ENCODE measurements at regions not wholly inside any gene's neighbourhood (a gene's known extent, or its start where the extent isn't known, plus 50 kb on each side); places are given as distances from the start of the nearest gene placed in this dataset.

GRCh38 chr10:4549139-4549653 is 276.8 kb upstream of the AKR1E2 start:
- TF ChIP-seq EZH2 (IDR thresholded peaks at IDR 0.05; ENCODE audit: low read length, unreplicated experiment) (no peak), CTCF (conservative IDR thresholded peaks at IDR 0.05; ENCODE audit: low read depth, low read length) (no peak)

All from PC-3 (cell line).